Activated CD4-positive, alpha-beta T cell treated with anti-CD3 and anti-CD28 coated beads, Interleukin-2, amount 50 U/mL, for 48 hours (primary cell): ENCODE measurements at regions not wholly inside any gene's neighbourhood (a gene's known extent, or its start where the extent isn't known, plus 50 kb on each side); places are given as distances from the start of the nearest gene placed in this dataset.

Experiments used
- DNase-seq, 2 experiments: peaks; one replicate each; pipeline ENCODE4 v3.0.0-alpha.2; 2020

- DNase-seq = no peak
Measured at GRCh38 chr10:110399106-110399964, 94.6 kb upstream of the SMNDC1 start.

GRCh38 chr10:110399965-110400933 is 95.5 kb upstream of the SMNDC1 start:
- DNase-seq = no peak

- no peak for DNase-seq
Measured at GRCh38 chr10:110401401-110402076, 96.2 kb upstream of the DUSP5 start.

GRCh38 chr10:110402077-110402416 is 95.7 kb upstream of the DUSP5 start:
- DNase-seq = no peak

- DNase-seq = no peak
Measured at GRCh38 chr10:110403593-110403992, 94.1 kb upstream of the DUSP5 start.

GRCh38 chr10:110404413-110404812 is 93.3 kb upstream of the DUSP5 start:
- no peak for DNase-seq

- DNase-seq = no peak
Measured at GRCh38 chr10:110404825-110405224, 92.9 kb upstream of the DUSP5 start.

- no peak for DNase-seq
Measured at GRCh38 chr10:110405380-110405779, 92.3 kb upstream of the DUSP5 start.

GRCh38 chr10:110407301-110408170 is 90.2 kb upstream of the DUSP5 start:
- no peak for DNase-seq

GRCh38 chr10:110408203-110408871 is 89.4 kb upstream of the DUSP5 start:
- DNase-seq = no peak

- no peak for DNase-seq
Measured at GRCh38 chr10:110408943-110409342, 88.8 kb upstream of the DUSP5 start.

- no peak for DNase-seq
Measured at GRCh38 chr10:110409488-110409887, 88.2 kb upstream of the DUSP5 start.

GRCh38 chr10:110409926-110410325 is 87.8 kb upstream of the DUSP5 start:
- DNase-seq = no peak

GRCh38 chr10:110410329-110411046 is 87.2 kb upstream of the DUSP5 start:
- DNase-seq = no peak

GRCh38 chr10:110411047-110411410 is 86.7 kb upstream of the DUSP5 start:
- DNase-seq = no peak

GRCh38 chr10:110413049-110413783 is 84.5 kb upstream of the DUSP5 start:
- peak in 1 of 2 experiments; percentile 47 for DNase-seq

- DNase-seq = no peak
Measured at GRCh38 chr10:110413903-110414547, 83.7 kb upstream of the DUSP5 start.

- peak; percentile 86 to 91 for DNase-seq
Measured at GRCh38 chr10:110414548-110415309, 83.0 kb upstream of the DUSP5 start.

- DNase-seq = no peak
Measured at GRCh38 chr10:110415809-110416208, 81.9 kb upstream of the DUSP5 start.
